Neural crest cell (in vitro differentiated cells): ENCODE measurements at regions not wholly inside any gene's neighbourhood (a gene's known extent, or its start where the extent isn't known, plus 50 kb on each side); places are given as distances from the start of the nearest gene placed in this dataset.
"Not testable (repeated sequence)": the region's sequence is repeated elsewhere in the genome, so short reads cannot be mapped to it uniquely, and the experiment has no call there.

Experiments used
- DNase-seq: peaks from one replicate; pipeline ENCODE4 v3.0.0; 2021; ENCODE audit warnings: low read depth, mixed read lengths, low spot score
- H3K27ac Mint-ChIP-seq: one replicate; pipeline ENCODE4 v1.8.0; 2021; ENCODE audit warnings: mild to moderate bottlenecking, mixed read lengths; ENCODE audit not compliant: unreplicated experiment
- H3K27me3 Mint-ChIP-seq: 2 replicates; pipeline ENCODE4 v1.8.0; 2021; ENCODE audit warnings: low read depth, mild to moderate bottlenecking, mixed read lengths
- H3K36me3 Mint-ChIP-seq: 2 replicates; pipeline ENCODE4 v1.8.0; 2021; ENCODE audit warnings: low read depth, mild to moderate bottlenecking, mixed read lengths
- H3K4me1 Mint-ChIP-seq: 2 replicates; pipeline ENCODE4 v1.8.0; 2021; ENCODE audit warnings: mixed read lengths
- H3K4me3 Mint-ChIP-seq: one replicate; pipeline ENCODE4 v1.8.0; 2021; ENCODE audit warnings: mild to moderate bottlenecking, mixed read lengths
- H3K9me3 Mint-ChIP-seq: 2 replicates; pipeline ENCODE4 v1.8.0; 2021; ENCODE audit warnings: mixed read lengths
- CTCF ChIP-seq: fragments of 200-600 bp; sonication (generic); conservative IDR thresholded peaks from 2 replicates; pipeline ENCODE4 v1.5.0; 2021; ENCODE audit warnings: antibody characterized with exemption, mild to moderate bottlenecking

GRCh38 chr3:14037211-14037610 lies 87.5 kb downstream of the CHCHD4 start:
- Mint-ChIP-seq H3K9me3 (peaks cover 8% of the 10 kb centered on the region), H3K27ac (no peak overlapping the region), H3K36me3 (peaks cover 2% of the 10 kb centered on the region), H3K4me1 (no peaks in the 10 kb centered on the region), H3K4me3 (no peak overlapping the region), H3K27me3 (peaks cover 16% of the 10 kb centered on the region)
- TF ChIP-seq CTCF = no peak
- no peak for DNase-seq

GRCh38 chr3:14033023-14033422 lies 91.6 kb downstream of the CHCHD4 start:
- Mint-ChIP-seq H3K27me3 (peaks cover 8% of the 10 kb centered on the region), H3K9me3 (peaks cover 8% of the 10 kb centered on the region), H3K4me1 (no peaks in the 10 kb centered on the region), H3K4me3 (no peak overlapping the region), H3K36me3 (peaks cover 9% of the 10 kb centered on the region), H3K27ac (no peak overlapping the region)
- TF ChIP-seq CTCF = no peak
- no peak for DNase-seq

GRCh38 chr3:14031271-14031670 lies 93.4 kb downstream of the CHCHD4 start:
- Mint-ChIP-seq H3K4me3 (no peak overlapping the region), H3K4me1 (no peaks in the 10 kb centered on the region), H3K9me3 (peaks cover 6% of the 10 kb centered on the region), H3K27me3 (peaks cover 8% of the 10 kb centered on the region), H3K36me3 (peaks cover 9% of the 10 kb centered on the region), H3K27ac (no peak overlapping the region)
- TF ChIP-seq CTCF = no peak
- no peak for DNase-seq

- H3K36me3 Mint-ChIP-seq, H3K27ac Mint-ChIP-seq, H3K4me1 Mint-ChIP-seq, H3K4me3 Mint-ChIP-seq, DNase-seq, H3K27me3 Mint-ChIP-seq, H3K9me3 Mint-ChIP-seq: not testable (repeated sequence)
Observed at GRCh38 chr3:14029390-14029995, 95.2 kb downstream of the CHCHD4 start.

GRCh38 chr3:14028122-14028521 lies 96.5 kb downstream of the CHCHD4 start:
- not testable (repeated sequence) for H3K27ac Mint-ChIP-seq, H3K27me3 Mint-ChIP-seq, DNase-seq, H3K4me3 Mint-ChIP-seq, H3K4me1 Mint-ChIP-seq
- peaks cover 15% of the 10 kb centered on the region for H3K9me3 Mint-ChIP-seq
- H3K36me3 Mint-ChIP-seq = peaks cover 13% of the 10 kb centered on the region

GRCh38 chr3:14019459-14019858 lies 105.2 kb downstream of the CHCHD4 start:
- Mint-ChIP-seq H3K27ac (no peak overlapping the region), H3K27me3 (peaks cover 8% of the 10 kb centered on the region), H3K4me1 (no peaks in the 10 kb centered on the region), H3K9me3 (peaks cover 20% of the 10 kb centered on the region), H3K4me3 (no peak overlapping the region), H3K36me3 (peaks cover 7% of the 10 kb centered on the region)
- DNase-seq = no peak
- TF ChIP-seq CTCF = no peak
